Hepatocyte (in vitro differentiated cells): ENCODE measurements at regions not wholly inside any gene's neighbourhood (a gene's known extent, or its start where the extent isn't known, plus 50 kb on each side); places are given as distances from the start of the nearest gene placed in this dataset. TPM values are rescaled to one million over a fixed set of nuclear protein-coding genes. Genes with fewer than 3 reads are reported as not detected.

Source experiments
- DNase-seq: peaks from one replicate; pipeline ENCODE4 v3.0.0-alpha.2; 2016; ENCODE audit warnings: low spot score
- H2AFZ ChIP-seq: fragments of 200-600 bp; sonication (generic); 2 replicates; pipeline ENCODE4 v1.6.0; 2016; ENCODE audit warnings: antibody characterized with exemption, mild to moderate bottlenecking
- H3K27ac ChIP-seq: fragments of 200-600 bp; sonication (generic); 2 replicates; pipeline ENCODE4 v1.5.1; 2016; ENCODE audit warnings: mild to moderate bottlenecking
- H3K27me3 ChIP-seq: fragments of 200-600 bp; sonication (generic); 2 replicates; pipeline ENCODE4 v1.6.1; 2016
- H3K36me3 ChIP-seq: fragments of 200-600 bp; sonication (generic); replicated peaks from 2 replicates; pipeline ENCODE4 v1.5.1; 2016; ENCODE audit warnings: low read depth; ENCODE audit not compliant: insufficient read depth
- H3K4me1 ChIP-seq: fragments of 200-600 bp; sonication (generic); 2 replicates; pipeline ENCODE4 v1.5.1; 2016; ENCODE audit warnings: mild to moderate bottlenecking, moderate library complexity; ENCODE audit not compliant: insufficient read depth
- H3K4me2 ChIP-seq: fragments of 200-600 bp; sonication (generic); 2 replicates; pipeline ENCODE4 v1.6.0; 2016
- H3K4me3 ChIP-seq: fragments of 200-600 bp; sonication (generic); 2 replicates; pipeline ENCODE4 v1.5.1; 2016; ENCODE audit warnings: mild to moderate bottlenecking
- H3K79me2 ChIP-seq: fragments of 200-600 bp; sonication (generic); 2 replicates; pipeline ENCODE4 v1.6.0; 2017; ENCODE audit warnings: mild to moderate bottlenecking
- H3K9me2 ChIP-seq: fragments of 200-600 bp; sonication (generic); replicated peaks from 2 replicates; pipeline ENCODE4 v1.6.0; 2017; ENCODE audit warnings: mild to moderate bottlenecking; ENCODE audit not compliant: insufficient read depth
- H3K9me3 ChIP-seq: fragments of 200-600 bp; sonication (generic); 2 replicates; pipeline ENCODE4 v1.5.1; 2016; ENCODE audit warnings: low read depth, mild to moderate bottlenecking
- H4K20me1 ChIP-seq: fragments of 200-600 bp; sonication (generic); 2 replicates; pipeline ENCODE4 v1.6.0; 2016; ENCODE audit warnings: mild to moderate bottlenecking; ENCODE audit not compliant: insufficient read depth, poor library complexity, severe bottlenecking
- CTCF ChIP-seq: fragments of 200-600 bp; sonication (generic); IDR thresholded peaks from 2 replicates; pipeline ENCODE4 v1.5.1; 2016; ENCODE audit warnings: antibody characterized with exemption, mild to moderate bottlenecking; ENCODE audit not compliant: poor library complexity
- EZH2 ChIP-seq: fragments of 200-600 bp; sonication (generic); IDR thresholded peaks from 2 replicates; pipeline ENCODE4 v1.6.1; 2016; ENCODE audit warnings: antibody characterized with exemption, mild to moderate bottlenecking, borderline replicate concordance
- EZH2phosphoT487 ChIP-seq: fragments of 200-600 bp; sonication (generic); IDR thresholded peaks from one replicate; pipeline ENCODE4 v1.6.1; 2018; ENCODE audit warnings: antibody characterized with exemption, mild to moderate bottlenecking, low read depth, moderate library complexity; ENCODE audit not compliant: unreplicated experiment, severe bottlenecking
- WGBS: methylation state at CpG from one replicate; pipeline ENCODE4 v1.1.6; 2016; ENCODE audit warnings: low lambda C conversion rate; ENCODE audit errors: missing lambda C conversion rate; 5-methylcytosine and 5-hydroxymethylcytosine counted together
- small RNA-seq: library from RNA; depleted of rRNA; stranded (forward); fragments of <200 nt; gene quantifications from one replicate; pipeline ENCODE3, GENCODE V24; 2014

- H2AFZ ChIP-seq: no peak overlapping the region
- no peaks in the 10 kb centered on the region for H3K9me2 ChIP-seq
- H3K79me2 ChIP-seq: no peaks in the 10 kb centered on the region
- H3K9me3 ChIP-seq: no peaks in the 10 kb centered on the region
- no peaks in the 10 kb centered on the region for H3K27me3 ChIP-seq
- DNase-seq: no peak
- no peak overlapping the region for H3K4me2 ChIP-seq
- no peak overlapping the region for H3K4me3 ChIP-seq
- H4K20me1 ChIP-seq: no peaks in the 10 kb centered on the region
- H3K36me3 ChIP-seq: no peaks in the 10 kb centered on the region
- no peak for TF ChIP-seq EZH2phosphoT487
- TF ChIP-seq CTCF: no peak
- no peak for TF ChIP-seq EZH2
- H3K27ac ChIP-seq: no peak overlapping the region
- H3K4me1 ChIP-seq: peaks cover 12% of the 10 kb centered on the region
Observed at GRCh38 chr2:157928372-157928771, 52.2 kb upstream of the ACVR1 start.

GRCh38 chr2:157927155-157927554 lies 51.0 kb upstream of the ACVR1 start:
- Histone ChIP-seq H2AFZ (no peak overlapping the region), H3K27ac (no peak overlapping the region), H3K9me2 (no peaks in the 10 kb centered on the region), H3K4me3 (no peak overlapping the region), H3K9me3 (no peaks in the 10 kb centered on the region), H3K79me2 (no peaks in the 10 kb centered on the region), H3K36me3 (no peaks in the 10 kb centered on the region), H3K4me2 (no peak overlapping the region), H3K4me1 (peaks cover 5% of the 10 kb centered on the region), H4K20me1 (no peaks in the 10 kb centered on the region), H3K27me3 (no peaks in the 10 kb centered on the region)
- DNase-seq: no peak
- TF ChIP-seq CTCF (no peak), EZH2phosphoT487 (no peak), EZH2 (no peak)
- WGBS: 98% methylated on average over 2 of the region's 2 CpGs

Small RNA genes in the stretch of these regions (small RNA-seq; reads per million reads assigned to genes)
- gene RNU6-932P: not detected
